OCI-LY7 (cell line): ENCODE measurements at regions not wholly inside any gene's neighbourhood (a gene's known extent, or its start where the extent isn't known, plus 50 kb on each side); places are given as distances from the start of the nearest gene placed in this dataset.
"Not testable (repeated sequence)": the region's sequence is repeated elsewhere in the genome, so short reads cannot be mapped to it uniquely, and the experiment has no call there.

Experiments used
- BruUV-seq: library from RNA; stranded (reverse); fragments of 400-500 nt; replicated peaks from 2 replicates; lab custom pipeline; 2021; lab: Mats Ljungman, UMichigan
- CTCF ChIA-PET: fragments of 300-600 bp; sonication (Branson Sonifier 250); formaldehyde crosslinking; loops from one replicate; lab custom pipeline; 2022; ENCODE audit warnings: antibody characterized with exemption; ENCODE audit not compliant: unreplicated experiment; lab: Charles Lee
- POLR2A ChIA-PET: fragments of 300-600 bp; sonication (Branson Sonifier 250); formaldehyde crosslinking; loops from one replicate; lab custom pipeline; 2022; ENCODE audit warnings: antibody characterized with exemption; lab: Charles Lee
- DNase-seq: peaks from one replicate; pipeline ENCODE4 v3.0.0-alpha.2; 2015; ENCODE audit warnings: low spot score
- H2AFZ ChIP-seq: fragments of 200-600 bp; sonication (generic), shearing (Covaris generic); 2 replicates; pipeline ENCODE4 v1.6.1; 2014; ENCODE audit warnings: mild to moderate bottlenecking, antibody characterized with exemption, low read length, moderate library complexity
- H3K27ac ChIP-seq: fragments of 200-600 bp; sonication (generic); 2 replicates; pipeline ENCODE4 v1.5.1; 2014; ENCODE audit warnings: mixed run types, low read depth, mild to moderate bottlenecking, moderate library complexity, low read length, inconsistent platforms; ENCODE audit not compliant: poor library complexity, severe bottlenecking
- H3K36me3 ChIP-seq: fragments of 200-600 bp; sonication (generic); 2 replicates; pipeline ENCODE4 v1.6.1; 2014; ENCODE audit warnings: mild to moderate bottlenecking, antibody characterized with exemption, low read length, moderate library complexity, mixed read lengths; ENCODE audit not compliant: insufficient read depth
- H3K4me1 ChIP-seq: fragments of 200-600 bp; sonication (generic); 2 replicates; pipeline ENCODE4 v1.5.1; 2014; ENCODE audit warnings: mild to moderate bottlenecking, low read length; ENCODE audit not compliant: insufficient read depth, poor library complexity, severe bottlenecking
- H3K4me2 ChIP-seq: fragments of 200-600 bp; sonication (generic); 2 replicates; pipeline ENCODE4 v1.6.1; 2014; ENCODE audit warnings: mild to moderate bottlenecking, low read length
- H3K4me3 ChIP-seq: fragments of 200-600 bp; sonication (generic); 2 replicates; pipeline ENCODE4 v1.5.1; 2014; ENCODE audit warnings: mild to moderate bottlenecking, low read depth, low read length; ENCODE audit not compliant: poor library complexity, severe bottlenecking
- H3K79me2 ChIP-seq: fragments of 200-600 bp; sonication (generic); 2 replicates; pipeline ENCODE4 v1.6.1; 2016; ENCODE audit warnings: low read depth, mild to moderate bottlenecking, low read length, moderate library complexity, mixed read lengths; ENCODE audit not compliant: insufficient read depth
- H3K9me2 ChIP-seq: fragments of 200-600 bp; sonication (generic); 2 replicates; pipeline ENCODE4 v1.6.1; 2016; ENCODE audit warnings: mild to moderate bottlenecking, low read length, mixed read lengths; ENCODE audit not compliant: insufficient read depth
- H3K9me3 ChIP-seq: fragments of 200-600 bp; sonication (generic); 2 replicates; pipeline ENCODE4 v1.6.1; 2014; ENCODE audit warnings: mild to moderate bottlenecking, mixed run types, low read length, mixed read lengths
- H4K20me1 ChIP-seq: fragments of 200-600 bp; sonication (generic); 2 replicates; pipeline ENCODE4 v1.6.1; 2014; ENCODE audit warnings: mild to moderate bottlenecking, antibody characterized with exemption, low read length, moderate library complexity, mixed read lengths; ENCODE audit not compliant: insufficient read depth
- EZH2phosphoT487 ChIP-seq: fragments of 200-600 bp; sonication (generic); IDR thresholded peaks from 2 replicates; pipeline ENCODE4 v1.6.1; 2018; ENCODE audit warnings: low read depth, borderline replicate concordance, mild to moderate bottlenecking, mixed run types, antibody characterized with exemption, low read length, moderate library complexity, mixed read lengths
- intact Hi-C: fragments of 100-400 bp; cut with micrococcal nuclease; formaldehyde crosslinking; loops from one replicate; pipeline ENCODE4 v1.10.0; 2022; ENCODE audit not compliant: unreplicated experiment
- TF ChIP-seq, protein P1 (sequence below): fragments of 200-600 bp; sonication (generic); conservative IDR thresholded peaks from 2 replicates; pipeline ENCODE4 v1.5.1; 2014; ENCODE audit warnings: mild to moderate bottlenecking, antibody characterized with exemption, low read length, moderate library complexity, mixed read lengths

DNA sequence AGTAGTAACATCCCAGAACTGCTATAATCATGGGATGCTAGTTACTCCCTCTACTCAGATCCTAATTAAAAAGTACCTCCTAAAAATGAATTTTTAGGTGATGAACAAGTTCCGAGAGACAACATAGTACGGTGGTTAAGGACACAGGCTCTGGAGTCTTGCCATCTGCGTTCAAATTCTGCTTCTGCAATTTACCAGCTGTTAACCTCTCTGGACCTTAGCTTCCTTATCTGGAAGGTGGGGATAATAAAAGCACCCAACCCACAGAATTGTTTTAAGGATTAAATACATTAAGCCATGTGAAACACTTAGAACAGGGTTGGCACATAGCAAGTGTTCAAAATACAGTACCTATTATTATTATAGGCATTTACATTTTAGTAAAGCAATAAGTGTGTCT lies 77.5 kb upstream of the XPA start:
- H3K4me1 ChIP-seq: no peaks in the 10 kb centered on the region
- POLR2A ChIA-PET: interaction anchor here (0.6 kb wide), 1 partner anchor 17 kb away, joined by 3 read pairs; no protein-coding TSS in a partner anchor
- no peak overlapping the region for H3K27ac ChIP-seq
- no peak overlapping the region for H3K4me2 ChIP-seq
- no TSS peak for BruUV-seq
- H3K79me2 ChIP-seq: no peaks in the 10 kb centered on the region
- no peak for DNase-seq
- intact Hi-C loops: no loop called here
- H3K4me3 ChIP-seq: no peak overlapping the region
- H3K9me3 ChIP-seq: no peaks in the 10 kb centered on the region
- CTCF ChIA-PET: no interaction called here
- TF ChIP-seq, protein P1, sequence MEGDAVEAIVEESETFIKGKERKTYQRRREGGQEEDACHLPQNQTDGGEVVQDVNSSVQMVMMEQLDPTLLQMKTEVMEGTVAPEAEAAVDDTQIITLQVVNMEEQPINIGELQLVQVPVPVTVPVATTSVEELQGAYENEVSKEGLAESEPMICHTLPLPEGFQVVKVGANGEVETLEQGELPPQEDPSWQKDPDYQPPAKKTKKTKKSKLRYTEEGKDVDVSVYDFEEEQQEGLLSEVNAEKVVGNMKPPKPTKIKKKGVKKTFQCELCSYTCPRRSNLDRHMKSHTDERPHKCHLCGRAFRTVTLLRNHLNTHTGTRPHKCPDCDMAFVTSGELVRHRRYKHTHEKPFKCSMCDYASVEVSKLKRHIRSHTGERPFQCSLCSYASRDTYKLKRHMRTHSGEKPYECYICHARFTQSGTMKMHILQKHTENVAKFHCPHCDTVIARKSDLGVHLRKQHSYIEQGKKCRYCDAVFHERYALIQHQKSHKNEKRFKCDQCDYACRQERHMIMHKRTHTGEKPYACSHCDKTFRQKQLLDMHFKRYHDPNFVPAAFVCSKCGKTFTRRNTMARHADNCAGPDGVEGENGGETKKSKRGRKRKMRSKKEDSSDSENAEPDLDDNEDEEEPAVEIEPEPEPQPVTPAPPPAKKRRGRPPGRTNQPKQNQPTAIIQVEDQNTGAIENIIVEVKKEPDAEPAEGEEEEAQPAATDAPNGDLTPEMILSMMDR: no peak
- no peak for TF ChIP-seq EZH2phosphoT487
- no peaks in the 10 kb centered on the region for H4K20me1 ChIP-seq
- no peak overlapping the region for H2AFZ ChIP-seq
- no peaks in the 10 kb centered on the region for H3K36me3 ChIP-seq
- no peaks in the 10 kb centered on the region for H3K9me2 ChIP-seq

- CTCF ChIA-PET, H3K4me3 ChIP-seq, intact Hi-C loops, DNase-seq, H3K4me1 ChIP-seq, H3K4me2 ChIP-seq, H4K20me1 ChIP-seq, BruUV-seq, H3K27ac ChIP-seq, H3K9me3 ChIP-seq, H3K36me3 ChIP-seq, H2AFZ ChIP-seq, H3K9me2 ChIP-seq, H3K79me2 ChIP-seq: not testable (repeated sequence)
- POLR2A ChIA-PET: interaction anchor here (0.6 kb wide), 1 partner anchor 28 kb away, joined by 3 read pairs; no protein-coding TSS in a partner anchor
These were observed 74.3 kb upstream of the FOXE1 start for GRCh38 chr9:97778740-97779139.

- Histone ChIP-seq H3K36me3 (no peaks in the 10 kb centered on the region), H3K9me3 (no peaks in the 10 kb centered on the region), H3K4me3 (no peak overlapping the region), H3K79me2 (no peaks in the 10 kb centered on the region), H3K4me1 (no peaks in the 10 kb centered on the region), H4K20me1 (no peaks in the 10 kb centered on the region), H3K9me2 (no peaks in the 10 kb centered on the region), H3K27ac (no peak overlapping the region), H3K4me2 (no peak overlapping the region), H2AFZ (no peak overlapping the region)
- intact Hi-C loops: no loop called here
- TF ChIP-seq, protein P1: no peak
- no peak for TF ChIP-seq EZH2phosphoT487
- no TSS peak for BruUV-seq
- ChIA-PET POLR2A (no interaction called here), CTCF (no interaction called here)
- DNase-seq: no peak
These were observed 73.4 kb upstream of the FOXE1 start for GRCh38 chr9:97779608-97780007.
